GM06990 (cell line): ENCODE measurements at regions not wholly inside any gene's neighbourhood (a gene's known extent, or its start where the extent isn't known, plus 50 kb on each side); places are given as distances from the start of the nearest gene placed in this dataset.

Experiments used
- DNase-seq: peaks from one replicate; pipeline ENCODE4 v3.0.0-alpha.2; 2011; ENCODE audit not compliant: insufficient read length; ENCODE audit errors: extremely low read depth
- H3K27me3 ChIP-seq: replicated peaks from 2 replicates; pipeline ENCODE4 v1.6.0; 2011; ENCODE audit warnings: low read length; ENCODE audit not compliant: control insufficient read depth, insufficient read depth
- H3K36me3 ChIP-seq: 2 replicates; pipeline ENCODE4 v1.5.1; 2011; ENCODE audit warnings: low read length; ENCODE audit not compliant: control insufficient read depth, insufficient read depth
- H3K4me3 ChIP-seq: replicated peaks from 2 replicates; pipeline ENCODE4 v1.5.1; 2011; ENCODE audit warnings: low read depth, mild to moderate bottlenecking, control low read depth, low read length
- CTCF ChIP-seq: IDR thresholded peaks from 2 replicates; pipeline ENCODE4 v1.5.1; 2011; ENCODE audit warnings: low read length, control low read depth, mild to moderate bottlenecking, inconsistent platforms; ENCODE audit not compliant: insufficient read depth, poor library complexity, severe bottlenecking

- Histone ChIP-seq H3K4me3 (no peak overlapping the region), H3K36me3 (no peaks in the 10 kb centered on the region), H3K27me3 (no peaks in the 10 kb centered on the region)
- TF ChIP-seq CTCF, result no peak
- no peak for DNase-seq
Measured at GRCh38 chr3:104952146-104952972, 414.4 kb upstream of the ALCAM start.

- peak; percentile 2 for DNase-seq
- H3K36me3 ChIP-seq, result no peaks in the 10 kb centered on the region
- no peaks in the 10 kb centered on the region for H3K27me3 ChIP-seq
- H3K4me3 ChIP-seq, result no peak overlapping the region
- TF ChIP-seq CTCF, result no peak
Measured at GRCh38 chr3:104956620-104957345, 409.9 kb upstream of the ALCAM start.

GRCh38 chr3:104960579-104960978 lies 406.1 kb upstream of the ALCAM start:
- Histone ChIP-seq H3K36me3 (no peaks in the 10 kb centered on the region), H3K27me3 (no peaks in the 10 kb centered on the region), H3K4me3 (no peak overlapping the region)
- no peak for TF ChIP-seq CTCF
- no peak for DNase-seq

- Histone ChIP-seq H3K36me3 (no peaks in the 10 kb centered on the region), H3K27me3 (no peaks in the 10 kb centered on the region), H3K4me3 (no peak overlapping the region)
- TF ChIP-seq CTCF, result no peak
- DNase-seq, result no peak
Measured at GRCh38 chr3:104961851-104962250, 404.9 kb upstream of the ALCAM start.

GRCh38 chr3:104974316-104974715 lies 392.4 kb upstream of the ALCAM start:
- no peak for TF ChIP-seq CTCF
- DNase-seq, result no peak
- H3K4me3 ChIP-seq, result no peak overlapping the region
- H3K36me3 ChIP-seq, result no peaks in the 10 kb centered on the region
- H3K27me3 ChIP-seq, result no peaks in the 10 kb centered on the region
